NCI-H187 treated with DMSO at 0.1 percent for 48 hours (cell line): ENCODE measurements at regions not wholly inside any gene's neighbourhood (a gene's known extent, or its start where the extent isn't known, plus 50 kb on each side); places are given as distances from the start of the nearest gene placed in this dataset.

ENCODE experiments used
- DNase-seq: peaks from one replicate; lab custom pipeline; 2025; lab: John Stamatoyannopoulos, UW

DNA sequence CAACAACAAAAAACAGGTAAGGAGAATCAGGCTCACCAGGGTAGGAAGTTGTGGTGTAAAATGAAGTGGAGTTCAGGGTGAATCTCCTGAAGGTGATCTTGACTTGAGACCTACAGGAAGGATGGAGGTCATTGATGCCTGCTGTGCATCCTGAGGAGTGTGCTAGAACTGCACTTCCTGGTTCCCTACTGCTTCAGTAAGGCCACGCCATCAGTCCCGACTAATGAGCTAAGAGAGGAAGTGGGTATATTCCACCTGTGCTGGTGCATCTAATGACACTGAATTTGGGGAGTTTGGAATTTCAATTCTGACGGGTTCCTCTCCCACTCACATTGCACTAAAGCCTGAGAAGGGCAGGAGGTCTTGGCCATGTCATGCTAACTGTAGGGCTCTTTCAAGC, 349.3 kb upstream of the SLC14A2 start:
- DNase-seq: no peak

DNA sequence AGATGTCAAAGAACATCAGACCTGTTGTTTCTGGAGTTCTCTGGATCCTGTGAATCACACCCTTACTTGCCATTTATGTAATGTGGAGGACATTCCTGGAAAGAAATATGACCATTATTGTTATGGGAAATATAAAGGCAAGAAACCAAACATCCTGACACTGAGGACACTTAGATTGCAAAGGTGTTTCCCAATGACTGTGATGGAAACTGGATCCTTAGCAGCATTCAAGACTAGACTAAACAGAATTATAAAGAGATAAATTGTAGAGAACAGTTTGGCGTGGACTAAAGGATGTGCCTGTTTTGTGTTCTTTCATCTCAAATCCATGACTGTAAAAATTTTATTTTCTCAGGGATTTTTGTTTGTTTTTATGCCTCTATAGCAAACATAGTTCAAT, 347.7 kb upstream of the SLC14A2 start:
- DNase-seq: no peak

DNA sequence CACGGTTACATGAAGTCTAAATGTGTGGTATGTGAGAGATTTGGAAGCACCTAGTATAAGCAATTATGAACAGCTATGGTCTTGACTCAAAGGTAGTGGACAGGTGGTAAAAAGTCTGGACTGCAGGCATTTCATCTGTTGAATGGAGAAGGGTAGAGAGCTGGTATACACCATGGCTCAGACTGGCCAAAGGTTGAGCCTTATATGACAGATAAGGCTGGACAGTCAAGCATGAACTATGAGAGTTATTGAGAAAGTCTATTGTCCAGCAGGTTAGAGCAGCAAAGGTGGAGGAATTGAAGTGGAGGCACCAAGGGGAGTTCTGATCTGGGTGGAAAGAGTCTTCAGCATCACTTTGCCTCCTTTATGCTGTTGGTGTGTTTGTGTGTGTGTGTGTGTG, 346.7 kb upstream of the SLC14A2 start:
- no peak for DNase-seq

DNA sequence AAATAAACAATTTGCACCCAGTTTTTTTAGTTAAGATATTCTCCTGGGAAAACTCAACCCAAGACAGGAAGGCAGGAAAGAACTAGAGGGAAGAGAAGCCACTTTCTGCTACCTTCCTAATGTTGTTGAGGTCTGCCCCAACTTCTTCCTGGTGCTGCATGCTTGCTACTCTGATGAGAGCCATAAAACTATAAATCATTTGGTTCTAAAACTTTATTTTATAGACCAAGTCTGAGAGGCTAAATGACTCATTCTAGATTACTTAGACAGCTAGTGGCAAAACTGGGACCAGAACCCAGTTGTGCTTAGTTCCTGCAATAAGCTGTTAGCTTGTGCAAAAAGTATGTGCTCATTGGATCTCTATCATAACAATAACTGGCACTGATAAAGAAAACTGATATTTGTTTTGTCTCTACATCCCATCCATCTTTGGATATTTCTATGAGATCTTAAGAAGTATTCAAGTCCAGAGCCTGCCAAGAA, 344.9 kb upstream of the SLC14A2 start:
- DNase-seq: no peak

DNA sequence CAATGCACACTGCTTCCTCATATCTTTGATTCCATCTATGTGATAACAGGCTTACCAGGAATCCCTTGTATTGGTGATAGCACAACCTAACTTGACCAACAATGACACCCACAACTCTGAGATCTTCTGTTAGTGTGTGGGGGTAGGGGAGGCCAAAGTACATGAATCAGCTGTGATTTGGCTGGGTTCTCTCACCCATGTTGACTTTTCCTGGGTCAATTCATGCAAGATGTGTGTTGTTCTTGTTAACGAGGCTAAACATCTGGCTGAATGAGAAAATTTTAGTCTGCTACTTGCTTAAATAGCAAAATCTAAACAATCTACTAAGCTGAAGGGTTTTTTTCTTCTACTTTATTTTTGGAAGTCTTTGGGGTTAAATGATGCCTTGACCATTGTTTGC, 341.2 kb upstream of the SLC14A2 start:
- no peak for DNase-seq

DNA sequence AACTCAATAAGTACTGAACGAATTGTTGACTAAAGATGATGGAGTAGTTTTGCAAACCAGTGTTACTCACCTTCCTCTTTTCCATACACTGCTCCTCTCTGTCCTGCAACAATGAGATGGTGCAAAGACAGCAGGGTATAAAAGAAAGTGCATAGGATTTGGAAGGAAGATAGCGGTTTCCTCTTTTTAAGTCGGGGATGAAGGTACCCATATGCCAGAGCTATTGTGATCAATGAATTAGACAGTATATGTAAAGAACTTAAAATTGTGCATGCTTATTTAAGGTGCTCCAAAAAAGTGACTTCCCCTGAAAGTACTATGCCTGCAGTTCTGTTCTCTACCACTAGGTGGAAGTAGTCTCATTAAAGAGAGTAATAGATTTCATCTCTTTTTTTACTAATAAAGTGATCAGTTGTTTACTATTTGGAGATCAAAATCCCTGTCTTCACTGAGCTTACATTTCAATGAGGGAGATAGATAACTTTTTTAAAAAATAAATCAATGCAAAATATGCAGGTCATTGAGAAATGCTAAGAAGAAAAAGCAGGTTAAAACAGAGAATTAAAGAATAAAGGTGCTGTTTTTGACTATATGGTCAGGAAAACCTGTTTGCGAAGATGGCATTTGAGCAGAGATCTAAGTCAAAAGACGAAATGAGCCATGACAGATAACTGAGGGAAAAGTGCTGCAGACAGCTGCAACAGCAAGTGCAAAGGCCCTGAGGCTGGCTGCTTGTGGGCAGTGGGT, 339.7 kb upstream of the SLC14A2 start:
- DNase-seq: no peak

DNA sequence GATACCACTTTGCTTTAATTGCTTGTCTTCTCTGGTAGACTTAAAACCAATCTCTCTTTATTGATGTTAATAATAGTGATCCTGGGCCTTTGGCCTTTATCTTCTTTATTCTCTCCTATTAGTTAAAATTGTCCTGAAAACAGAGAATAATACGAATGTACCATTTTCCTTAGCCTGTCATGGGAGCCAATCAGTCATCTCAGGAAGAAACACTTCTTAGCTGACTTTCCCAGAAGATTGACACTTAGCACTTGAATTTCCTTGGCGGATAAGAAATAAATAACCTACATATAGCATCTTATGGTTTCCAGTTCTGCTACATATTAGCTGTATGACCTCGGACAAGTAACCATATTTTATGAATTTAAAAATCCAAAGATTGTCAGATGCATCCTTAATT, 338.4 kb upstream of the SLC14A2 start:
- no peak for DNase-seq

DNA sequence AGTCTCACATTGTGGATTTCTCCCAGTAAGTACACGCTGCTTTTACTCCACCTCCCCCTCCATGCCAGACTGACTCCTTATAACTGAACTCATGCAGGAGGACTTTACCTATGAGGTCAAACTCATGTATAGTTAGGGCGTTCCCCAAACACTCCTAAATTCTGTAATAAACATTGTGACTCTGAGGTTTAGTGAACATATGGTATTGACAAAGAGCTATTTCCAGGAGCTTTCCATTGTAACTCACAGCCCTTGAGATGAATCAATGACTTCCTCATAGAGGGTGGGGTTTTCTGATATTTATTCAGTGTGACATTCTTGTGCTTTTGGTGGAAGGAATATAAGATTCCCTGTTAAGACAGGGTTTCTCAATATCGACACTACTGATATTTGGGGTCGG, 337.4 kb upstream of the SLC14A2 start:
- no peak for DNase-seq

DNA sequence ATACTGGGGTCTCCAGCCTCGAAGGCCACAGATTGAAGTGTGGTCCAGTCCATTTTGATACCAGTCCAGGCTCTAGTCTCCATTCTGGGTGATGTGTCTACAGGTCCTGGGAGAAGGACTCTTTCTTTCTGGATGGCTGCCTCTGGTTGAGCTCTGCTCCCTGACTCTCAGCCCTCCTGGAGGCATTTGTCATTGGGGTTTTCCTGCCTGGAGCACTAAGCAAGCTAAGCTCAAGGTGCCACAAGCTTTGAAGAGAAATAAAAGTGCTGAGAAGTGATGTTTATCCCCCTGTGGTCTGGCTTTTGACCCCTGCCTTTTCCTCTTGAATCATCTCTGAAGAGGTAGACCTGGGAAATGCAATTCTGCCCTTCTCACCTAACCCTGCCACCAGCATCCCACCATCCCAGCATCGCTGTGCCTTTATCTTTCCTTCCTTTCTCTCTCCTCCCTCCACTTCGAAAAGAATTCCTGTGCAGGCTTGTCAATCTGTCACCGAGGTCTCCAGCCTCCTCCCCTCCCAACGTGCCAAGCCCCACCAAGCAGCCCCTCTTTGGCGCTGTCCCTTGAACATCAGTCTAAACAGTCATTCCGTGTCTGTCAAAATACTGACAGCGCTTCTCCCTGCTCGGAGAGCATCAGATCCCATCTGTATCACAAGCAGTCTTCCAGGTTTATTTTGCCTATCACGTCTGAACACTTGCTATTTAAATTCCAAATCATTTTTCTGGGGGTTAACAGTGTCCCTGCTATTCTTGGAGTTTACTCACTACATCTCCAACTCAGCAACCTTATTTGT, 334.6 kb upstream of the SLC14A2 start:
- DNase-seq: no peak

DNA sequence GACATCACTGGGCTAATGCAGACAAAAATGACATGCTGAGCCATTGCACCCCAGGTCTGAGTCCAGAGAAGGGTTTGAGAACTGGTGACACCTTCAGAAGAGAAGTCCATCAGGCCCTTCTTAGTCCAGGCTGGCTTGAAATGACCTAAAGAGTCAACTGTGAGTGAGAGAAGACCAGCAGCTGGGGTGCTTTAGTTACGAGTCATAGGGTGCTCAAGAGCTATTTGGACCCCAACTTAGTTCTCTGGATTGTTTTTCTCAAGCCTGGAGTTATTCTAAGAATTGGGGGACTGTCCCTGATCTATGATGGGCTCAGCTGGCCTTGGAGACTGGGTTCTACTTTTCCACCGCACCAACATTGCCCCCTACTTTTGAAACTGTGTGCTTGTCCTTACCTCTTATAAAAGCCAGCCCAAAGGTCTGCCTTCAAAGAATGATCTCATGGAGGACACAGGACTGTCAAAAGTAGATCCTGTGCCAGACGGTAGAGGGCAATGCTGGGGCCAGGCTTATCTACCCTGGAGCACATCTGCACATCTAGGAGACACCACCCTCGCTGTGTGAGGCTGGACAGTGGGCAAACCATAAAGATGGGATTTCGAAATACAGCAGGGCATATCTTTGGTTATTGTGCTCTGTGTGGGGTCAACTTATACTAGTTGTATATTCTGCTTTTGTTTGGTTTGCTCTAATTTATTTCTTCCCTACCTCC, 333.0 kb upstream of the SLC14A2 start:
- DNase-seq: no peak

DNA sequence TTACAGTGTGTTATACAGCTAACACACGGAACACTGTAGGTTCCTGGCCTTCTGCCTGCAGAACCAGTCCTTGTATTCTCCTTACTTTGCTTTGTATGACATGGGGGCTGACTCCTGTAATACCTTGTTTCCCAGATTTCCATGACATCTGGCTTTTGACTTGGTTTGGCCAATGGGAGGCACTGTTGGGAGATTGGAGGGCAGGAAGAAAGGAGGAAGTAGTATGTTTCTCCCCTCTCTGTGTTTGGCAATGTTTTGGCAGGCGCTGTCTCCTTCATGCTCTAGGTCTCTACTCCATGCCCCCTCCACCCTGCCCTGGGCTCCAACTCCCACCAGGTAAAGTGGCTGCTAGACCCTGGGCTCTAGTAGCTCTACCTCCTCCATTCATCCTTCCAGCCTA, 331.1 kb upstream of the SLC14A2 start:
- no peak for DNase-seq

DNA sequence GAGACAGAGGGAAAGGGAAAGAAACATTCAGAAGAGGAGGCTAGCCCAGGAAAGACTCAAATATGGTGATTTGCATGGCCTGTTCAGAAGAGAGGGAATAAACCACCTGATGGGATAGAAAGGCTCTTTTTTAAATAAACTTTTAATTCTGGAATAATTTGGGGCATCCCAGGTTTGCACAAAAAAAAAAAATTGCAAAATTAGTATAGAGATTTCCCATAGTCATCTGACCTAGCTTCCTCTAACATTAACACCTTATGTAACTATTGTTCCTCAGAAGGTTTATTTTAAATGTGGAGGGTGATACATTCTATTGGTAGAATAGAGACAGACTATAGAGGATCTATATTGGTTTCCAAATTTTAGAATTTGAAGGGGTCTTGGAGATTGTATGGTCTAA, 330.4 kb upstream of the SLC14A2 start:
- no peak for DNase-seq

DNA sequence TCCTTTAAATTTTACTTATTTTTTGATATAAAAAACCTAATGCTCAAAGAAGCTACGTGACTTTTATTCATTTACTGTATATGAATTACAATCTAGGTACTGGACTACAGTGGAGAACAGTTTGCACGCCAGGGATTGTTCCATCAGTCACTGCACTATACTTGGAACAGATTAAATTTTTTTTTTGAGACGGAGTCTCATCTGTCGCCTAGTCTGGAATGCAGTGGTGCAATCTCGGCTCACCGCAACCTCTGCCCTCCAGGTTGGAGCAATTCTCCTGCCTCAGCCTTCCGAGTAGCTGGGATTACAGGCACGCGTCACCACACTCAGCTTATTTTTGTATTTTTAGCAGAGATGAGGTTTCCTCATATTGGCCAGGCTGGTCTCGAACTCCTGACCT, 330.0 kb upstream of the SLC14A2 start:
- no peak for DNase-seq

DNA sequence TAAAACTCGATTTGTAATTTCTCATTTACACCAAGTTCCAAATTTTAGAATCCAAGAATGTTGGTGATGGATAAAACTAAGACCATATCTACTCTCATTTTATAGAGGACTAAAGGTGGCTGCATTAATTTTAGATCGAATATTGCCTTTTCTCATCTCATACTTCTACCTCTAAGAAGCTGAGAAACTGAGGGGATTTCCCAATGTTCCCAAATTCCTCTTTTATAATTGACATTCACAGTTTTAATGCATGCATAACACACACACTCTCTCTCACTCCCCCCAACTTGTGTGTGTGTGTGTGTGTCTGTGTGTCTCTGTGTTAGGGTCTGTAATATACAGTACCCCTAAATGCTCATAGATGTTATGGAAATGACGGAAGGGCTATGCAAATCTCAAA, 328.8 kb upstream of the SLC14A2 start:
- DNase-seq: no peak

DNA sequence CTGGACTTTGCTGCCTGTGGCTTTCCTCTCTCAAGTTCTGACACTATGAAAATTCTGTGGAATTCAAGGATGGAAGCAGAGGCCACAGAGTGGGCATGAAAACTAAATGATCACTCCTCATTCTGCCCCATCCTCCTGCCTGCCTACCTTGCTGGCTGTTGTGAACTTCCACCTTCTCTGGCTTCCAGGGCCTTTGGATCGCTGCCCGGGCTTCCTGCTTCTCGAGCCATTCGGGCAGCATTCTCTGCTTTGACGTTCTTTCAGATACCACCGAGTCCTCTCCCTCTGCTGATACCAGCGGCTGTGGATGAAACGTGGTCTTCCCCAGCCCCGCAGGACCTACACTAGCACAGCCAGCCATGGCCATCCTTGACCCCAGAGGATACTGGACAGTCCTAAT, 327.7 kb upstream of the SLC14A2 start:
- no peak for DNase-seq

DNA sequence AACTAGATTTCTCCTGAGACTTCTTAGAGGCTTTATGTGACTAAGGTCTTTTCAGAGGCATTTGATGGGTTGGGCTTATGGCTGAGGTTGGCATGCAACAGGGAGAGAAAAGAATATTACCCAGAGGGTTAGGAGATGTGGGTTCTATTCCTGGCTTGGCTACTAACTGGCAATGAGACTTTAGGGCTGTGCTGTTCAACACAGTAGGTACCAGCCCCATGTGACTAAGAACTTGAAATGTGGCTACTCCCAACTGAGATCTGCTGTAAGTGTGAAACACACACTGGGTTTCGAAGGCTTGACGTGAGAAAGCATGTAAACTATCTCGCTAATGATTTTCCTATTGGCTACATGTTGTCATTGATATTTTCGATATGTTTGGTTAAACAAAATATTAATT, 324.9 kb upstream of the SLC14A2 start:
- DNase-seq: no peak

DNA sequence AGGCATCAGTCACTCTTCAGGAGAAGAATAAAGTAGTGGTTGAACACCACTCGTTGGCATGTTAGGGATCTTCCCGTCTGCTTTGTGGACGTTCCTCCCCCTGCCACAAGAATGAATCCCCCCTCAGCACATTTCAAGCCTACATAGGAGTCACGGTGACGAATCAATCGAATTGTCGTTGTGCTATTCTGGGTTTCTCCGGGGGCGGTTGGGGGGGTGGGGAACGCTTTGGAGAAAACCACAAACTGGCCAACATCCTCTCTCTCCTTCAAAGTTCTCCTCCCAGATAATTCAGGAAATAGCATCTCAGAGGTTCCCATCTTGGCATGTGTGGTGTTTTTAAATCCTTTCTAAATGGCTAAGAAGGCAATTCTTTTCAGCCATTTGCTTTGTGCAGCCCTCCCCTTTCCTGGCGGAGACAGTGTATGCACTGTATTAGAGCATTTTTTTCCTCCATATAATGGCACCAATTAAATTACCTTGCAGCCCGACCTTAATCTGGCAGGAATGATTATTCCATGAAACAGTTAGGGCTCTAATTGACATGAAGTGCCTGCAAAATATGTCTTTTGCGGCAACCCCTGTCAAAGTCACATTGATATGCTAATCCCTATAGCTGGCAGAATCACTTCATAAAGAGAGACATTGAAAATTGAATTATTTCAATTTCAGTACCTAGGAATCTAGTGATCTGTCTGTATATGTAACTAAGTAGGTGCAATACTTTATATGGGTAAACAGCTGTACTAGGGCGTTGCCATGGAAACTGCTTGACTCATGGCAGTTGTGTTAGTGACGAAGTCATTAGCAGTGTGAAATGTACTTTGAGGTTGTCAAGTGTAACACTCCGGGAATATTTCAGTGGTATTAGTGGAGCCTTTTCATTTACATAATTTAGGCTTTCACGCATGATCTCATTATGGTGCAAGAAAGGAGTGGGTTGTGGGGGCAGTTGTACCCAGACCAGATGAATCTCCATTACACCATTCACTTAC, 323.4 kb upstream of the SLC14A2 start:
- no peak for DNase-seq

DNA sequence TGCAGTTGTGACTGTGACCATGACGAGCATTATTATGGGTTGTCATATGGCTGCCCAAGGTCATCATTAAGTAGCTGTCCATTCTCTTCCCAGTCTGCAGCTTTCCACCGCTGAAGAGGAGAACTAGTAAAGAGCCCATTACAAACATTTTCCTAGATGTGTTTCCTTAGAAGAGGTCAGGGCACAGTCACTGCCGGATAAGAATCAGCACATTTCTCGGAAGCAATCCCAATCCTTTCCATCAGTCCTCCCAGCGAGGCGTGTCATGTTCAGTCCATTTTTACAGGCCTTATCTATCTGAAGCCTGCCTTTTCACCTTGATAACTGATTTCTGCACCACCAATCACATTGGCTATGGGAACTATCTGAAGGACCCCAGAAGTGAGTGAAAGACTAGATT, 319.9 kb upstream of the SLC14A2 start:
- no peak for DNase-seq

DNA sequence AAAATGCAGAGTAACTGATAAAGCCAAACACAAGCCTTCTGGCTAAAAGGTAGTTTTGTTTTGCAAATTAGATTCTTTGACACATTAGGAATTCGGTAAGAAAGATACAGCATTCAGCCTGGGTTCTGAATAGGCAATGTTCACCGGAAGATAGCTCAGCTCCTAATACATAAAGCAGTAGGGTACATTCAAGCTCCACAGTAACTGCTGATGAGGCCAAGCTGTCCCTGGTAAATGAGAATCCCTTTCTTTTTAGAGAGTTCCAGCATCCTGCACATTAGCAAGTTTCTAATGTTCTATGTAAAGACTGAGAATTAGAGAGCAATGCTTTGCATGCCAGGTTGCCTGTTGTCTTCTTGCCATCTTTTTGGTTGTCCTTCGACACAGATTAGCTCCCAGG, 316.3 kb upstream of the SLC14A2 start:
- DNase-seq: no peak

DNA sequence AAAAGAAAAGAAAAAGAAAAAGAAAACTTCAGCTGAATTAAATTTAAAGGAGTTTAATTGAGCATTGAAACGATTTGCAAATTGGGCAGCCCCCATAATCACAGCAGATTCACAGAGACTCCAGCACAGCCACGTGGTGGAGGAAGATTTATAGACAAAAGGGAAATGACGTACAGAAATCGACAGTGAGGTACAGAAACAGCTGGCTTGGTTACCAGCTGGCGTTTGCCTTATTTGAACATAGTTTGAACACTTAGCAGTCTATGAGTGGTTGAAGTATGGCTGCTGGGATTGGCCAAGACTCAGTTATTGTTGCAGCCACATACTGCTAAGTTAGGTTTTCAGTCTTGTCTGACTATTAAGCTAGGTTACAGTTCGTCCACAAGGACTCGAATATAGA, 312.2 kb upstream of the SLC14A2 start:
- DNase-seq: no peak

DNA sequence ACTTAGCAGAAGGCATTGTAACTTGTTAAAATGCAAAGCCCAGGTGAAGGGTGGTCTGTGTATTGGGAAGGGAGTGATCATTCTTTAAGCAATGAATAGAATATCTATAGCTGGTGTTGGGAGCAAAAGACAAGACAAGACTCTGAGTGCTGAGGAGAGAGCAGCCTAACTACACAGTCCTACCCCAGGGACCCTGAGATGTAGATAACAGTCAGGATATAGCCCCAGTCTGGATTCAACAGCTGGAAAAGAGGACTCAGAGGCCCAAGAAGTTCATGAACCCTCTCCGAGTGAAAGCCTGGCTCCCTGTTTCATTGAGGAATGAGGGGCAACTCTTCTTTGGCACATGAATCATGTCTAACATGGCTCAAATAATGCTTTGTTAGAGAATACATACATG, 310.7 kb upstream of the SLC14A2 start:
- no peak for DNase-seq
